ENCODE measurements at regions not wholly inside any gene's neighbourhood (a gene's known extent, or its start where the extent isn't known, plus 50 kb on each side); places are given as distances from the start of the nearest gene placed in this dataset.

DNA sequence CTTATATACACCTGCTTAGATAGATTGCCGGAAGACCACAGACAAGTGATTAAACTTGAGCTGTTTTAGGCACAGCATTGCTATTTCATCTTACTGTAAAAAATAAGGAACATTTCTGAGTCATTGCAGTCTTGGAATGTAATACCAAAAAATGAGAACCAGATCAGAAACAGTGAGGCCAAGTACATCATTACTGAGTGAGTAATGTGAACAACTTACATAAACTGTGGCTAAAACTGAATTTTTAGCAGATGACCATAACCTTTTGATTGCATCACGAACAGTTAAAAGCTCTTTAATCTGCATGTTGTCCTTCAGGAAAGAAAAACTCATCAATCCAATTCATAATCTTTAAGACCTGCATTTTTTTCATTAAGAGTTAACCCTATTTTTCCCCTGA lies 157.1 kb upstream of the FGF10 start:
- TF ChIP-seq, protein P1, sequence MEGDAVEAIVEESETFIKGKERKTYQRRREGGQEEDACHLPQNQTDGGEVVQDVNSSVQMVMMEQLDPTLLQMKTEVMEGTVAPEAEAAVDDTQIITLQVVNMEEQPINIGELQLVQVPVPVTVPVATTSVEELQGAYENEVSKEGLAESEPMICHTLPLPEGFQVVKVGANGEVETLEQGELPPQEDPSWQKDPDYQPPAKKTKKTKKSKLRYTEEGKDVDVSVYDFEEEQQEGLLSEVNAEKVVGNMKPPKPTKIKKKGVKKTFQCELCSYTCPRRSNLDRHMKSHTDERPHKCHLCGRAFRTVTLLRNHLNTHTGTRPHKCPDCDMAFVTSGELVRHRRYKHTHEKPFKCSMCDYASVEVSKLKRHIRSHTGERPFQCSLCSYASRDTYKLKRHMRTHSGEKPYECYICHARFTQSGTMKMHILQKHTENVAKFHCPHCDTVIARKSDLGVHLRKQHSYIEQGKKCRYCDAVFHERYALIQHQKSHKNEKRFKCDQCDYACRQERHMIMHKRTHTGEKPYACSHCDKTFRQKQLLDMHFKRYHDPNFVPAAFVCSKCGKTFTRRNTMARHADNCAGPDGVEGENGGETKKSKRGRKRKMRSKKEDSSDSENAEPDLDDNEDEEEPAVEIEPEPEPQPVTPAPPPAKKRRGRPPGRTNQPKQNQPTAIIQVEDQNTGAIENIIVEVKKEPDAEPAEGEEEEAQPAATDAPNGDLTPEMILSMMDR (IDR thresholded peaks at IDR 0.05; ENCODE audit: borderline replicate concordance, extremely low read depth, low read length, poor library complexity, severe bottlenecking): no peak
- no peak for TF ChIP-seq EZH2 (IDR thresholded peaks at IDR 0.05; ENCODE audit: borderline replicate concordance, low read depth, low read length, severe bottlenecking)
